ENCODE measurements at regions not wholly inside any gene's neighbourhood (a gene's known extent, or its start where the extent isn't known, plus 50 kb on each side); places are given as distances from the start of the nearest gene placed in this dataset.
"Not testable (repeated sequence)": the region's sequence is repeated elsewhere in the genome, so short reads cannot be mapped to it uniquely, and the experiment has no call there.

DNA sequence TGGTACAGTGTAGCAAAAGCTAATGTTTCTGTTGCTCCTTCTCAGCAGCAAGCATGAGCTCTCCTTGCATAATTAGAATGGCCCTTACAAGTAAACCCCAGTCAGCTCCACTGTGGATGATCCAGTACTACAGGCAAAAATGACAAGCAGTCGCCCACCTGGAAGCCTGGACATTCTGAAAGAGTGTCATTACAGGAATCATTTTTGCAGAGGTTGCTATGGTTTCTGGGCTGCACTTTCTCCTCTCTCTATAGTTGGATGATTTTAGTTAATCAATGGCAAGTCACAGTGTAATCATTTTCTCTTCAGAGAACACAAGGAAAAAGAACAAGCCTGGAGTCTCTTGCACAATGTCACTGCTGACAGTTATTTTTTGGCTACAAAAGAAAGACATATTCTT is 102.9 kb upstream of the MYO3A start:
- TF ChIP-seq, protein P1, sequence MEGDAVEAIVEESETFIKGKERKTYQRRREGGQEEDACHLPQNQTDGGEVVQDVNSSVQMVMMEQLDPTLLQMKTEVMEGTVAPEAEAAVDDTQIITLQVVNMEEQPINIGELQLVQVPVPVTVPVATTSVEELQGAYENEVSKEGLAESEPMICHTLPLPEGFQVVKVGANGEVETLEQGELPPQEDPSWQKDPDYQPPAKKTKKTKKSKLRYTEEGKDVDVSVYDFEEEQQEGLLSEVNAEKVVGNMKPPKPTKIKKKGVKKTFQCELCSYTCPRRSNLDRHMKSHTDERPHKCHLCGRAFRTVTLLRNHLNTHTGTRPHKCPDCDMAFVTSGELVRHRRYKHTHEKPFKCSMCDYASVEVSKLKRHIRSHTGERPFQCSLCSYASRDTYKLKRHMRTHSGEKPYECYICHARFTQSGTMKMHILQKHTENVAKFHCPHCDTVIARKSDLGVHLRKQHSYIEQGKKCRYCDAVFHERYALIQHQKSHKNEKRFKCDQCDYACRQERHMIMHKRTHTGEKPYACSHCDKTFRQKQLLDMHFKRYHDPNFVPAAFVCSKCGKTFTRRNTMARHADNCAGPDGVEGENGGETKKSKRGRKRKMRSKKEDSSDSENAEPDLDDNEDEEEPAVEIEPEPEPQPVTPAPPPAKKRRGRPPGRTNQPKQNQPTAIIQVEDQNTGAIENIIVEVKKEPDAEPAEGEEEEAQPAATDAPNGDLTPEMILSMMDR (IDR thresholded peaks at IDR 0.05; ENCODE audit: unreplicated experiment) = no peak
- BruUV-seq (replicated peaks) = no TSS peak
- CTCF ChIA-PET = no interaction called here
- POLR2A ChIA-PET = no interaction called here
- H3K27ac Mint-ChIP-seq (ENCODE audit: low read depth, unreplicated experiment) = no peak overlapping the region
- no peaks in the 10 kb centered on the region for H3K9me3 Mint-ChIP-seq (ENCODE audit: unreplicated experiment)
- no peaks in the 10 kb centered on the region for H3K36me3 Mint-ChIP-seq (ENCODE audit: insufficient read depth, unreplicated experiment)
- H3K4me1 Mint-ChIP-seq (ENCODE audit: insufficient read depth, unreplicated experiment) = no peaks in the 10 kb centered on the region
- no peak for DNase-seq (ENCODE audit: unreplicated experiment)
- intact Hi-C loops (cut with micrococcal nuclease) = no loop called here
- H3K4me3 Mint-ChIP-seq (ENCODE audit: unreplicated experiment) = no peak overlapping the region
- H3K27me3 Mint-ChIP-seq (ENCODE audit: insufficient read depth, unreplicated experiment) = peaks cover 77% of the 10 kb centered on the region

DNA sequence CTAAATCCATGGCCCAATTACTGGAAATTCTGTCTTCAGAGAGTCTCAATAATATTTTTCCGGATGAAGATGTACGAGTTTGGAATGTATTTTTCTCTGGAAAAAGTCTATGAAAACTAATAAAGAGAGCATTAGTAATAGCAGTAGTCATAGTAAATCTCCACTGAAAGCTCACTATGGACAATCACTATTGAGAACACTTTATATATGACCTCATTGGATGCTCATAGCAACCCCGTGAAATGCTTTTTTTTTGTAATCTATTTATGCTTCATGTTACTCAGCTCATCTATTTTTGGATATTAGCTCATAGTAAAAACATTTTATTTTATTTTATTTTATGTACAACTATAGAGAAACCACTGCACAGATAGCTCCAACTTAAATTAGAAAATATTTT is 94.3 kb upstream of the MYO3A start:
- H3K27ac Mint-ChIP-seq (ENCODE audit: low read depth, unreplicated experiment) = no peak overlapping the region
- peaks cover 62% of the 10 kb centered on the region for H3K27me3 Mint-ChIP-seq (ENCODE audit: insufficient read depth, unreplicated experiment)
- intact Hi-C loops (cut with micrococcal nuclease) = no loop called here
- H3K4me3 Mint-ChIP-seq (ENCODE audit: unreplicated experiment) = no peak overlapping the region
- H3K9me3 Mint-ChIP-seq (ENCODE audit: unreplicated experiment) = no peaks in the 10 kb centered on the region
- POLR2A ChIA-PET = no interaction called here
- H3K4me1 Mint-ChIP-seq (ENCODE audit: insufficient read depth, unreplicated experiment) = no peaks in the 10 kb centered on the region
- H3K36me3 Mint-ChIP-seq (ENCODE audit: insufficient read depth, unreplicated experiment) = no peaks in the 10 kb centered on the region
- BruUV-seq (replicated peaks) = no TSS peak
- DNase-seq (ENCODE audit: unreplicated experiment) = no peak
- CTCF ChIA-PET = interaction anchor here (0.6 kb wide), 1 partner anchor 595 kb away, joined by 3 read pairs; no protein-coding TSS in a partner anchor
- TF ChIP-seq, protein P1 (IDR thresholded peaks at IDR 0.05; ENCODE audit: unreplicated experiment) = no peak

DNA sequence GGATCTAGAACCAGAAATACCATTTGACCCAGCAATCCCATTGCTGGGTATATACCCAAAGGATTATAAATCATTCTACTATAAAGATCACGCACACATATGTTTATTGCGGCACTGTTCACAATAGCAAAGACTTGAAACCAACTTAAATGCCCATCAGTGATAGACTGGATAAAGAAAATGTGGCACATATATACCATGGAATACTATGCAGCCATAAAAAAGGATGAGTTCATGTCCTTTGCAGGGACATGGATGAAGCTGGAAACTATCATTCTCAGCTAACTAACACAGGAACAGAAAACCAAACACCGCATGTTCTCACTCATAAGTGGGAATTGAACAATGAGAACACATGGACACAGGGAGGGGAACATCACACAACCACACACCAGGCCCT is 93.2 kb upstream of the MYO3A start:
- H3K9me3 Mint-ChIP-seq (ENCODE audit: unreplicated experiment); DNase-seq (ENCODE audit: unreplicated experiment); intact Hi-C loops (cut with micrococcal nuclease); CTCF ChIA-PET; H3K27ac Mint-ChIP-seq (ENCODE audit: low read depth, unreplicated experiment); H3K36me3 Mint-ChIP-seq (ENCODE audit: insufficient read depth, unreplicated experiment); BruUV-seq (replicated peaks); H3K4me3 Mint-ChIP-seq (ENCODE audit: unreplicated experiment); POLR2A ChIA-PET; H3K4me1 Mint-ChIP-seq (ENCODE audit: insufficient read depth, unreplicated experiment): not testable (repeated sequence)
- H3K27me3 Mint-ChIP-seq (ENCODE audit: insufficient read depth, unreplicated experiment) = peaks cover 64% of the 10 kb centered on the region

DNA sequence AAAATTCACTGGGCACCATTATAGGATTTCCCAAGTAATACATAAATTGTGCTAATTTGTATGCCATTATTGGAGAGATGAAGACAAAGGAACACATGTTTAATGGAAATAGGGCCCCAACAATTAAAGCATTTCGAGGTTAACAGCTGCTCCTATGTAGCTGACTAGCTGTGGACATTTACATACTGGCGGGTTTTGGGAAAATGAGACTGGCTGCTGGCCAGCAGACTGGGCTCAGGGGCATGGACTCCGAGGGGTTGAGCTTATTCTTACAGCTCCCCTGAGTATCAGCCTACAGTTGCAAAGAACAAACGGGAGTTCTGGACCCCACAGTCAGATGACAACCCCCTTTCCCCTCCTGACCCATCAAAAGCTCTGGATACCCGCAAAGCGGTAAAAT is 91.9 kb upstream of the MYO3A start:
- no peak overlapping the region for H3K27ac Mint-ChIP-seq (ENCODE audit: low read depth, unreplicated experiment)

More for the DNA sequence above, 91.9 kb upstream of the MYO3A start:
- BruUV-seq (replicated peaks) = no TSS peak
- peaks cover 64% of the 10 kb centered on the region for H3K27me3 Mint-ChIP-seq (ENCODE audit: insufficient read depth, unreplicated experiment)
- H3K9me3 Mint-ChIP-seq (ENCODE audit: unreplicated experiment) = no peaks in the 10 kb centered on the region
- intact Hi-C loops (cut with micrococcal nuclease) = no loop called here
- H3K4me1 Mint-ChIP-seq (ENCODE audit: insufficient read depth, unreplicated experiment) = no peaks in the 10 kb centered on the region
- no peak for DNase-seq (ENCODE audit: unreplicated experiment)
- H3K36me3 Mint-ChIP-seq (ENCODE audit: insufficient read depth, unreplicated experiment) = no peaks in the 10 kb centered on the region
- H3K4me3 Mint-ChIP-seq (ENCODE audit: unreplicated experiment) = no peak overlapping the region
- TF ChIP-seq, protein P1 (IDR thresholded peaks at IDR 0.05; ENCODE audit: unreplicated experiment) = no peak
- CTCF ChIA-PET = no interaction called here
- POLR2A ChIA-PET = no interaction called here
